Aorta (tissue), 5 donors: ENCODE measurements at regions not wholly inside any gene's neighbourhood (a gene's known extent, or its start where the extent isn't known, plus 50 kb on each side); places are given as distances from the start of the nearest gene placed in this dataset.

Experiments used
- ATAC-seq: fragments of 200-7000 bp; cut with Tn5 transposase; one replicate; pipeline ENCODE4 v1.9.1; 2022; ENCODE audit warnings: moderate library complexity; ENCODE audit not compliant: low FRiP score
- DNase-seq, 2 donors: peaks; one replicate each; pipeline ENCODE4 v3.0.0-alpha.2; 2020
- H3K27ac ChIP-seq, 2 donors: one replicate each; pipeline ENCODE4 v1.5.1; 2013; ENCODE audit warnings: low read length in 2 of 2, mild to moderate bottlenecking in 2 of 2, moderate library complexity in 2 of 2, control low read depth in 1 of 2, inconsistent platforms in 1 of 2, low read depth in 1 of 2
- H3K27me3 ChIP-seq, 2 donors: one replicate each; pipeline ENCODE4 v1.6.1; 2013; ENCODE audit warnings: control low read depth in 1 of 2, low read length in 1 of 2, mild to moderate bottlenecking in 1 of 2, moderate library complexity in 1 of 2; ENCODE audit not compliant: insufficient read depth in 2 of 2, control insufficient read depth in 1 of 2
- H3K36me3 ChIP-seq, 2 donors: one replicate each; pipeline ENCODE4 v1.6.1; 2013; ENCODE audit warnings: control low read depth in 1 of 2, low read length in 1 of 2, mild to moderate bottlenecking in 1 of 2; ENCODE audit not compliant: insufficient read depth in 2 of 2, control insufficient read depth in 1 of 2
- H3K4me1 ChIP-seq, 2 donors: one replicate each; pipeline ENCODE4 v1.6.1; 2013; ENCODE audit warnings: low read length in 2 of 2, control low read depth in 1 of 2, mild to moderate bottlenecking in 1 of 2, moderate library complexity in 1 of 2; ENCODE audit not compliant: insufficient read depth in 2 of 2, control insufficient read depth in 1 of 2
- H3K4me3 ChIP-seq, 2 donors: one replicate each; pipeline ENCODE4 v1.5.1; 2013; ENCODE audit warnings: low read length in 2 of 2, control low read depth in 1 of 2, mild to moderate bottlenecking in 1 of 2
- H3K9me3 ChIP-seq: one replicate; pipeline ENCODE4 v1.6.1; 2013; ENCODE audit warnings: mild to moderate bottlenecking, low read length; ENCODE audit not compliant: control insufficient read depth
- WGBS, 2 donors: extraction: QIAGEN DNeasy Blood & Tissue Kit; methylation state at CpG; one replicate each; pipeline ENCODE4 v1.1.7; 2013; 5-methylcytosine and 5-hydroxymethylcytosine counted together
- intact Hi-C, 2 donors: fragments of 100-400 bp; cut with DNase I; formaldehyde crosslinking; loops; one replicate each; pipeline versions ENCODE4 v1.14.2 to v1.15.0; 2022
- donor health status: healthy with polysubstance abuse.
- donor health status: Bipolar disorder and iron deficiency.
- donor health status: DM: no; HTN: no; CAD: no.
- donor health status: DM: no; HTN: no; CAD: no.
- donor health status: DM: yes; HTN: yes; CAD: no.

DNA sequence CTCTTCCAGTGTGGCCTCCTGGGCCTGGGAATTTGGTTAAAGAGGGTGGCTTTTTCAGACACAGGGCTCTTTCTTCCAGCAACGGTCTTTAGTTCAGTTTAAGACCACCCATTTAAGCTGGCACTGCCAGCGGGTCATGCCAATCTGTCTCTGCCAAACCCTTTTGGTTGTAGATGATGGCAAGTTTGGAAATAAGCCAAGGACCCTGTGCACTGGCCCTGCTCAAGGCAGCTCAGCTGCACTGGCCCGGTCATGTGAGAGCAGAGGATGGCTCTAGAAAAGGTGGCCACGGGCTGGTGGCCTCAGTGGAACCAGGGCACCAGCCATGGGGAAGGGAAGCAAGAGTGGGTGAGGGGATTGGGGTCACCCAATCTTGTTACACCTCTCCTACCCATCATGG is 294.1 kb downstream of the GLRX3 start:
- Histone ChIP-seq H3K4me3 (no peak overlapping the region), H3K36me3 (no peaks in the 10 kb centered on the region), H3K27ac (no peak overlapping the region), H3K9me3 (no peaks in the 10 kb centered on the region), H3K27me3 (no peaks in the 10 kb centered on the region), H3K4me1 (no peaks in the 10 kb centered on the region)
- no peak for ATAC-seq
- 84 to 91% methylated on average over 4 of the region's 4 CpGs for WGBS, 2 donors
- no peak for DNase-seq
- intact Hi-C loops: no loop called here

DNA sequence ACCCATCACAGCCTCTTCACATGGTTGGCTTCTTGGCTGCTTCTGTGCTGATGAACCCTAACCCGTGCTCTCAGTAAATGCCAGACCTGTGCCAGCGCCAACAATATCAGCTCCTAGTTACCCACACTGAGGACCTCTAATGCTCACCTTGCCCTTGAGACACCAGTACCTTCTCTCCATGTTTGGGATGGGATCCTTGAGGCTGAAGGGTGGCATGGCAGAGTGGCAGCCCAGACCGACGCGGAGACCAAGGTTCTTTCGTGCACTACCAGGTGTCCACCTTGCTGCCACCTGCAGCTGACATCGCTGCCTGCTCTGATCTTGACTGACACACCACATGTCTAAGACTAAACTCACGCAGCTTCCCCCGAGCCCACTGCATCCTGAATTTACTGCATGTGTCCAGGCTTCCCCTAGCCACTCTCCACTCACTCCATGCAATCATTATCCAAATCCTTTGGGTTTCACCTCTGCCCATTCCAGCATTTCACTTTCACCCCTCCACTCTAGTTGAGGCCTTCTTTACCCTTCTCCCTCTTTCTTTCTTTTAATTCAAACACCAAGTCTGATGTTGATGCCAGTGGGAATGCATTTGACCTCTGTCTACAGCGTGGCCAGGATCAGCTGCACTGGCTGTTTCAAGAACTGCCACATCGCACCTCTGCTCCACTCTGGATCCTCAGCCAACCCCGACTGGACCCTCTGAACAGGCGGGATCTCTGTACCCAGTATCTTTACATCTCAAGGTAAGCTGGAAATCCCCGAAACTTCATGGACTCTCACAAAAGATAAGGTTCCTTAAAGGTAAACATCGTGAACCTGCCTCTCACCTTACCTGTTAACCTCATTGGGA is 294.9 kb downstream of the GLRX3 start:
- ATAC-seq: no peak
- DNase-seq: no peak

DNA sequence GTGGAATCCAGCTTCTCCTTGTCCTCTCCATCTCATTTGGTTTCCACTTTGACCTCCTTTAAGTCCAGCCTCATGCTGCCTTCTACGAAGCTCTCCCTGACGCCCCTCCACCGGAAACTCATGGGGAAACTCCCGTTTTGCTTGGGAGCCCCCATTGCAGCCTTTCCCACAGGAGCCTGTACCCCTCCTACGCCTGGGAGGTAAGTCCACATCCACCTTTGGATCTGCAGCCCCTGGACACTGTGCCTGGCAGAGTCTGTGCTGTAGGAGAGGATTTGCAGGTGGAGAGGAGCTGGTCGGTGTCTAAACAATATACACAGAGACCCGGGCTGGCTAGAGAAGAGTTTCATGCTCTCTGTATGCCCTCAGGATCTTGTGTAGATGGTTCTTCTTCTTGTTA is 296.1 kb downstream of the GLRX3 start:
- no peaks in the 10 kb centered on the region for H3K27me3 ChIP-seq
- H3K4me1 ChIP-seq: no peaks in the 10 kb centered on the region
- intact Hi-C loops: no loop called here
- ATAC-seq (no peak), DNase-seq (no peak)
- no peaks in the 10 kb centered on the region for H3K36me3 ChIP-seq
- 80 to 86% methylated on average over 7 of the region's 7 CpGs for WGBS, 2 donors
- no peaks in the 10 kb centered on the region for H3K9me3 ChIP-seq
- H3K27ac ChIP-seq: no peak overlapping the region
- H3K4me3 ChIP-seq: no peak overlapping the region

More for the DNA sequence above, 294.9 kb downstream of the GLRX3 start:
- Histone ChIP-seq H3K27me3 (no peaks in the 10 kb centered on the region), H3K36me3 (no peaks in the 10 kb centered on the region), H3K4me3 (no peak overlapping the region), H3K4me1 (no peaks in the 10 kb centered on the region), H3K9me3 (no peaks in the 10 kb centered on the region), H3K27ac (no peak overlapping the region)
- intact Hi-C loops: no loop called here
- 89 to 90% methylated on average over 15 of the region's 15 CpGs for WGBS, 2 donors

DNA sequence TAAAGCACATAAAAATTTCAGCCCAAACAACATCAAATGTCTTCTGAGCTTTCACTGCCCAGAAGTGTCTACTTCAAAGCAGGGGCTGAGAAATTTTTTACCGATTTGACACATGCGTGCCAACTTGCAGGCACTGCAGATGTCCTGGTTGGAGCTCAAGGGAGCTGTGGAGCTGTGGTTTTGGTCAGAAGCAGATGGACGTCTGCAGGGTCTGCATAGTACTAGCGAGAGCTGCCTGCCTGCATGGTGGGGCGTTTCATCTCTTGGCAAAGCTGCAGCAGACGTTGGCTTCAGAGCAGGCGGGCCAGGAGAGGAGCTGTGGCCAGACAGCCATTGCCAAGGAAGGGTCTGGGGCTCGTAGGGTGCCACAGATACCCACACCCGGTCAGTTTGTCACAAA is 296.7 kb downstream of the GLRX3 start:
- Histone ChIP-seq H3K27me3 (no peaks in the 10 kb centered on the region), H3K4me1 (no peaks in the 10 kb centered on the region), H3K9me3 (no peaks in the 10 kb centered on the region), H3K4me3 (no peak overlapping the region), H3K36me3 (no peaks in the 10 kb centered on the region), H3K27ac (no peak overlapping the region)
- WGBS, 2 donors: 76 to 78% methylated on average over 9 of the region's 9 CpGs
- DNase-seq (no peak), ATAC-seq (no peak)
- intact Hi-C loops: no loop called here

DNA sequence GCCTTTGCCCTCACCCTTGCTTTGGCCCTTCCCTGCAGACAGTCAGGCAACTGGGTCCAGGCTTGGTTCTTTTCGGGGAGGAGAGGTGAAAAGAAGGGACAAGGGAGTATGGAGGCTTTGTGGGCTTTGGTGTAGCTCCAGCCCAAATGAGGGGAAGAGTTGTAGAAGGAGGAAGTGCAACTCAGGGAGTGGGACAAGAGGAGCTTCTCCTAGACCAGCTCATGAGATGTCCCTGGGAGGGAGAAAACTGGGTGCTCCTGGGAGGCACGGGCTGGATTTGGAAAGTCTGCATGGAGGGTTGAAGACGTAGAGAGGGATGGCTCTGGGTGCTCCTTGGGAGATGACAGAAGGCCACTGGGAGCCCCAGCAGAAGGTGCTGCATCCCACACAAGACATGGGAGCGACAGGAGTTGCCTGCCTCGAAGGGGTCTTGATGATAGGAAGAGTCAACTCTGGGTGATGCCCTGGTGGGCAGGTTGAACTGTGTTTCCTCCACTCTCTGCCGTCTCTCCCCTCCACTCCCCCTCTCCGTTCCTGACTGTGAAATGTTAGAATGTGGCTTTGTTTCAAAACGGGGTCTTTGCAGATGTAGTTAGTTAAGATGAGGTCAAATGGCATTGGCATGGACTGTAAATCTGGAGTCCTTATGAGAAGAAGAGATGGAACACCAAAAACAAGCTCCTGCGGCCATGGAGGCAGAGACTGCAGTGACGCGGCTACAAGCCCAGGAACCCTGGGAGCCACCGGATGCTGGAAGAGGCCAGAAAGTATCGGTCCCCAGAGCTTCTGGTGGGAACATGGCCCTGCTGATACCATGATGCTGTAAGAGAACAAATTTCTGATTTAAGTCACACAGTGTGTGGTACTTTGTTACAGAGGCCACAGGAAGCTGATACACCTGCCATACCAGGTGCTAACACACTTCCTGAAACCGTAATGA is 298.5 kb downstream of the GLRX3 start:
- DNase-seq (no peak), ATAC-seq (no peak)
- Histone ChIP-seq H3K27me3 (no peaks in the 10 kb centered on the region), H3K4me1 (no peaks in the 10 kb centered on the region), H3K36me3 (no peaks in the 10 kb centered on the region), H3K27ac (no peak overlapping the region), H3K9me3 (no peaks in the 10 kb centered on the region), H3K4me3 (no peak overlapping the region)
- WGBS, 2 donors: 80 to 85% methylated on average over 14 of the region's 14 CpGs
- intact Hi-C loops: no loop called here

DNA sequence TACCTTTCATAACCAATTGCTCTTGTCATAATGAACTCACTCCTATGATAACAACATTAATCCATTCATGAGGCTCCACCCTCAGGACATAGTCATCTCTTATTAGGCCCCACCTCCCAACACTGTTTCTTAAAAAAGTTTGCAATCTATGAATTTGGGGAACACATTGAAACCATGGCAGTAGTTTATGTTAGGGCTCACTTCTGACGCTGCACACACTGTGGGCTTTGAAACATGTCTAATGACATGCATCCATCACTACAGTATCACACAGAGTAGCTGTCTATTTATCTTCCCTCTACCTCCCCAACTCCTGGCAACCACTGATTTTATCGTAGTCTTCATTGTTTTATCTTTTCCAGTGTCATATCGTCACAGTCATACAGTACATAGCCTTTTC is 299.8 kb downstream of the GLRX3 start:
- no peak overlapping the region for H3K4me3 ChIP-seq
- no peak for ATAC-seq
- no peaks in the 10 kb centered on the region for H3K36me3 ChIP-seq
- WGBS, 2 donors: 85 to 91% methylated on average over 3 of the region's 3 CpGs
- no peaks in the 10 kb centered on the region for H3K27me3 ChIP-seq
- H3K27ac ChIP-seq: no peak overlapping the region
- no peaks in the 10 kb centered on the region for H3K9me3 ChIP-seq
- DNase-seq: no peak
- H3K4me1 ChIP-seq: no peaks in the 10 kb centered on the region
- intact Hi-C loops: no loop called here

DNA sequence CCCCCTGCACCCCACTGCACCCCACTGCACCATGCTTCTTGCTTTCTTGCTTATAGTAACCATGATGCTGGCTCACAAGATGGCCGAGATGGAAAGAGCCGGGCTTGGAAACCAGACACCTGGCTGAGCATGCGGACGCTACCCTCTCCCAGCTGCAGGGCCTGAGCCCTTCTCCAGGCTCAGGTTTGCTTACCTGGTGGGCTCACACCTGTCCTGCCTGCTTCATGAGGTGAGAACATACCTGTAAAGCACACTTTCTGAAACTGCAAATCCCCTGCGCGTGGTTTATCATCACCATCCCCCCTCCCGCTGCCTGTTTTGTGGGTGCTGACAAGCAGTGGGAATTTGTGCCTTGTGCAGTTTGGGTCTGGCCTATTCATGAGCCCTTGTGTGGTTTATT is 302.7 kb downstream of the GLRX3 start:
- no peak for ATAC-seq
- no peaks in the 10 kb centered on the region for H3K36me3 ChIP-seq
- no peak overlapping the region for H3K4me3 ChIP-seq
- no peak overlapping the region for H3K27ac ChIP-seq
- no peaks in the 10 kb centered on the region for H3K4me1 ChIP-seq
- no peak for DNase-seq
- intact Hi-C loops: no loop called here
- WGBS, 2 donors: 95 to 96% methylated on average over 7 of the region's 7 CpGs
- H3K27me3 ChIP-seq: no peaks in the 10 kb centered on the region
- no peaks in the 10 kb centered on the region for H3K9me3 ChIP-seq

DNA sequence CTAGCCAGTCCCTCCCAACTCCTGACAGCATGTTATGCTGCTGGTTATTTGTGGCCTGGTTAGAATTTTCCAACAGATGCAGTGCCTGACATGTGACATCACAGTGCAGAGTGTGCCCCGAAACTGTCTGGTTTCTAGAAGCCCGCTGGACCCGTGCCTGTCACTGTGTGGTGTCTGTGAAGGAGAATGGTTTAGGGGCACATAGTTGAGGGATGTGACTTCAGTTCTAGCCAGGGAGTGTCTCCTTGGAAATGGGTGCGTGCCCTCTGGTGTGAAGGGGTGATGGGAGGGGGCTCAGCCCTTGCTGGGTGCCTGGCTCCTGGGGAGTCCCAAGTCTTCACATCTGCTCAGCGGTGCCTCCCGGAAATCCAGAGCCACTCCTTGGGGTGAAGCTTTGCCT is 303.6 kb downstream of the GLRX3 start:
- ATAC-seq: no peak
- WGBS, 2 donors: 67 to 80% methylated on average over 6 of the region's 6 CpGs
- intact Hi-C loops: no loop called here
- Histone ChIP-seq H3K27ac (no peak overlapping the region), H3K4me3 (no peak overlapping the region), H3K36me3 (no peaks in the 10 kb centered on the region), H3K4me1 (no peaks in the 10 kb centered on the region), H3K27me3 (no peaks in the 10 kb centered on the region), H3K9me3 (no peaks in the 10 kb centered on the region)
- DNase-seq: no peak
